Thyroid gland (tissue), 4 donors: ENCODE measurements at regions not wholly inside any gene's neighbourhood (a gene's known extent, or its start where the extent isn't known, plus 50 kb on each side); places are given as distances from the start of the nearest gene placed in this dataset.

ENCODE experiments used
- POLR2A ChIP-seq, 2 donors: fragments of 450-650 bp; IDR thresholded peaks; one replicate each; pipeline ENCODE4 v1.6.1; 2017; ENCODE audit warnings: antibody characterized with exemption in 2 of 2, mild to moderate bottlenecking in 2 of 2, moderate library complexity in 1 of 2
- TF ChIP-seq, protein P1 (sequence below), 6 experiments: fragments of 200-600 bp in 3 of 6; fragments of 450-650 bp in 3 of 6; sonication (generic) in 3 of 6; IDR thresholded peaks; one replicate each; pipeline ENCODE4 v1.5.1; 2016 to 2019; ENCODE audit warnings: antibody characterized with exemption in 6 of 6, mild to moderate bottlenecking in 2 of 6, inconsistent platforms in 1 of 6, moderate library complexity in 1 of 6

DNA sequence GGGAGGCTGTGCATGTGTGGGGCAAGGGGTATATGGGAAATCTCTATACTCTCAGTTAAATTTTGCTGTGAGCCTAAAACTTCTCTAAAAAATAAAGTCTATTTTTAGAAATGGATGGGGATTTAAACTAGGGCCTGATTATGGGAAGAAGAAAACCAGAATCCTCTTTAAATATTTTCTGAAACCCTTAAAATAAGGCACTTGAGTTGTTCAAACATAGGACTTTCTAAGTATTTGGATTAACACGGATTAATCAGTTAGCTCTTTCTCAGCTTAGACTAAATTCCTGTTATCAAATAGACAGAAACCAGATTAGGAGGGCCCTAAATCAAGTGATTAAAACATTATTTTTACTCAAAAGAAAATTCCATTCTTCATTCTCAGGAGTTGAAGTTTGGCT is 438.4 kb downstream of the EFNA5 start:
- TF ChIP-seq, protein P1, sequence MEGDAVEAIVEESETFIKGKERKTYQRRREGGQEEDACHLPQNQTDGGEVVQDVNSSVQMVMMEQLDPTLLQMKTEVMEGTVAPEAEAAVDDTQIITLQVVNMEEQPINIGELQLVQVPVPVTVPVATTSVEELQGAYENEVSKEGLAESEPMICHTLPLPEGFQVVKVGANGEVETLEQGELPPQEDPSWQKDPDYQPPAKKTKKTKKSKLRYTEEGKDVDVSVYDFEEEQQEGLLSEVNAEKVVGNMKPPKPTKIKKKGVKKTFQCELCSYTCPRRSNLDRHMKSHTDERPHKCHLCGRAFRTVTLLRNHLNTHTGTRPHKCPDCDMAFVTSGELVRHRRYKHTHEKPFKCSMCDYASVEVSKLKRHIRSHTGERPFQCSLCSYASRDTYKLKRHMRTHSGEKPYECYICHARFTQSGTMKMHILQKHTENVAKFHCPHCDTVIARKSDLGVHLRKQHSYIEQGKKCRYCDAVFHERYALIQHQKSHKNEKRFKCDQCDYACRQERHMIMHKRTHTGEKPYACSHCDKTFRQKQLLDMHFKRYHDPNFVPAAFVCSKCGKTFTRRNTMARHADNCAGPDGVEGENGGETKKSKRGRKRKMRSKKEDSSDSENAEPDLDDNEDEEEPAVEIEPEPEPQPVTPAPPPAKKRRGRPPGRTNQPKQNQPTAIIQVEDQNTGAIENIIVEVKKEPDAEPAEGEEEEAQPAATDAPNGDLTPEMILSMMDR (IDR thresholded peaks at IDR 0.05): no peak
- no peak for TF ChIP-seq POLR2A (IDR thresholded peaks at IDR 0.05)
